Thyroid gland (tissue), 4 donors: ENCODE measurements at regions not wholly inside any gene's neighbourhood (a gene's known extent, or its start where the extent isn't known, plus 50 kb on each side); places are given as distances from the start of the nearest gene placed in this dataset.

Experiments used
- CTCF ChIP-seq, 6 experiments: fragments of 200-600 bp in 3 of 6; fragments of 450-650 bp in 3 of 6; sonication (generic) in 3 of 6; IDR thresholded peaks; one replicate each; pipeline ENCODE4 v1.5.1; 2016 to 2019; ENCODE audit warnings: antibody characterized with exemption in 6 of 6, mild to moderate bottlenecking in 2 of 6, inconsistent platforms in 1 of 6, moderate library complexity in 1 of 6
- POLR2A ChIP-seq, 2 donors: fragments of 450-650 bp; IDR thresholded peaks; one replicate each; pipeline ENCODE4 v1.6.1; 2017; ENCODE audit warnings: antibody characterized with exemption in 2 of 2, mild to moderate bottlenecking in 2 of 2, moderate library complexity in 1 of 2

GRCh38 chr2:187768995-187769394, 214.8 kb upstream of the TFPI start:
- TF ChIP-seq POLR2A (IDR thresholded peaks at IDR 0.05) (no peak), CTCF (IDR thresholded peaks at IDR 0.05) (no peak)
